GM23338 (cell line): ENCODE measurements at regions not wholly inside any gene's neighbourhood (a gene's known extent, or its start where the extent isn't known, plus 50 kb on each side); places are given as distances from the start of the nearest gene placed in this dataset.

Experiments
- EZH2 ChIP-seq: fragments of 200-600 bp; sonication (generic); IDR thresholded peaks from one replicate; pipeline ENCODE4 v1.8.0; 2017; ENCODE audit warnings: antibody characterized with exemption, mild to moderate bottlenecking, low read depth; ENCODE audit not compliant: unreplicated experiment
- JUNB ChIP-seq: IDR thresholded peaks from one replicate; pipeline ENCODE4 v1.6.1; 2016; ENCODE audit warnings: antibody characterized with exemption; ENCODE audit not compliant: unreplicated experiment
- NANOG ChIP-seq: IDR thresholded peaks from 2 replicates; pipeline ENCODE4 v1.6.1; 2016; ENCODE audit warnings: antibody characterized with exemption, borderline replicate concordance
- POLR2AphosphoS5 ChIP-seq: IDR thresholded peaks from 2 replicates; pipeline ENCODE4 v1.6.1; 2016; ENCODE audit warnings: antibody characterized with exemption, low read depth
- REST ChIP-seq: IDR thresholded peaks from one replicate; pipeline ENCODE4 v1.6.1; 2018; ENCODE audit warnings: antibody characterized with exemption; ENCODE audit not compliant: unreplicated experiment
- TF ChIP-seq, protein P1 (sequence below), 2 experiments: fragments of 200-600 bp in 1 of 2; sonication (generic) in 1 of 2; conservative IDR thresholded peaks; 2 replicates each; pipeline versions ENCODE4 v1.5.1 to v1.6.1; 2016 to 2017; ENCODE audit warnings: antibody characterized with exemption in 2 of 2, low read depth in 2 of 2, mild to moderate bottlenecking in 2 of 2, moderate library complexity in 1 of 2

- TF ChIP-seq, protein P1, sequence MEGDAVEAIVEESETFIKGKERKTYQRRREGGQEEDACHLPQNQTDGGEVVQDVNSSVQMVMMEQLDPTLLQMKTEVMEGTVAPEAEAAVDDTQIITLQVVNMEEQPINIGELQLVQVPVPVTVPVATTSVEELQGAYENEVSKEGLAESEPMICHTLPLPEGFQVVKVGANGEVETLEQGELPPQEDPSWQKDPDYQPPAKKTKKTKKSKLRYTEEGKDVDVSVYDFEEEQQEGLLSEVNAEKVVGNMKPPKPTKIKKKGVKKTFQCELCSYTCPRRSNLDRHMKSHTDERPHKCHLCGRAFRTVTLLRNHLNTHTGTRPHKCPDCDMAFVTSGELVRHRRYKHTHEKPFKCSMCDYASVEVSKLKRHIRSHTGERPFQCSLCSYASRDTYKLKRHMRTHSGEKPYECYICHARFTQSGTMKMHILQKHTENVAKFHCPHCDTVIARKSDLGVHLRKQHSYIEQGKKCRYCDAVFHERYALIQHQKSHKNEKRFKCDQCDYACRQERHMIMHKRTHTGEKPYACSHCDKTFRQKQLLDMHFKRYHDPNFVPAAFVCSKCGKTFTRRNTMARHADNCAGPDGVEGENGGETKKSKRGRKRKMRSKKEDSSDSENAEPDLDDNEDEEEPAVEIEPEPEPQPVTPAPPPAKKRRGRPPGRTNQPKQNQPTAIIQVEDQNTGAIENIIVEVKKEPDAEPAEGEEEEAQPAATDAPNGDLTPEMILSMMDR (conservative IDR thresholded peaks at IDR 0.05; ENCODE audit: low read depth in 2 of 2), result no peak
- TF ChIP-seq EZH2 (no peak), POLR2AphosphoS5 (no peak), REST (no peak), NANOG (no peak), JUNB (no peak)
Measured at GRCh38 chr1:198970916-198971315, 332.1 kb downstream of the PTPRC start.
